Common myeloid progenitor, CD34-positive (primary cell): ENCODE measurements at regions not wholly inside any gene's neighbourhood (a gene's known extent, or its start where the extent isn't known, plus 50 kb on each side); places are given as distances from the start of the nearest gene placed in this dataset.

Experiments
- CTCF ChIA-PET: fragments of 350-600 bp; sonication (Branson Sonifier 250); formaldehyde crosslinking; loops from one replicate; lab custom pipeline; 2021; ENCODE audit warnings: antibody characterized with exemption; lab: Charles Lee
- POLR2A ChIA-PET: fragments of 350-600 bp; sonication (Branson Sonifier 250); formaldehyde crosslinking; loops from one replicate; lab custom pipeline; 2021; ENCODE audit warnings: antibody characterized with exemption; lab: Charles Lee
- DNase-seq, 3 donors: peaks; one replicate each; pipeline versions ENCODE4 v3.0.0 to v3.0.0-alpha.2; 2013
- H3K27ac ChIP-seq, 2 experiments: 1 replicate in 1 of 2; 2 replicates in 1 of 2; pipeline ENCODE4 v1.7.0; 2013; ENCODE audit warnings: inconsistent platforms in 2 of 2, low read length in 2 of 2, mild to moderate bottlenecking in 2 of 2, low read depth in 1 of 2, moderate library complexity in 1 of 2; ENCODE audit not compliant: severe bottlenecking in 2 of 2, insufficient read depth in 1 of 2, poor library complexity in 1 of 2
- H3K27me3 ChIP-seq, 5 experiments: replicated peaks in 2 of 5; 1 replicate in 3 of 5; 2 replicates in 2 of 5; pipeline versions ENCODE4 v1.6.1 to v1.7.0; 2013; ENCODE audit warnings: low read length in 4 of 5, mild to moderate bottlenecking in 2 of 5, moderate library complexity in 2 of 5, inconsistent platforms in 1 of 5; ENCODE audit not compliant: insufficient read depth in 5 of 5, control insufficient read depth in 4 of 5
- H3K36me3 ChIP-seq, 4 experiments: 1 replicate in 2 of 4; 2 replicates in 2 of 4; pipeline versions ENCODE4 v1.6.1 to v1.7.0; 2013; ENCODE audit warnings: low read length in 3 of 4, control low read depth in 1 of 4, mild to moderate bottlenecking in 1 of 4; ENCODE audit not compliant: control insufficient read depth in 4 of 4, insufficient read depth in 4 of 4
- H3K4me1 ChIP-seq, 4 experiments: 1 replicate in 3 of 4; 2 replicates in 1 of 4; pipeline versions ENCODE4 v1.6.1 to v1.7.1; 2013; ENCODE audit warnings: low read length in 3 of 4, mild to moderate bottlenecking in 3 of 4, control low read depth in 1 of 4, inconsistent platforms in 1 of 4, moderate library complexity in 1 of 4; ENCODE audit not compliant: control insufficient read depth in 4 of 4, insufficient read depth in 4 of 4; ENCODE audit errors: control extremely low read depth in 1 of 4
- H3K4me3 ChIP-seq, 7 experiments: 1 replicate in 4 of 7; 2 replicates in 3 of 7; pipeline versions ENCODE4 v1.5.1 to v1.7.0; 2013; ENCODE audit warnings: mild to moderate bottlenecking in 7 of 7, low read length in 6 of 7, moderate library complexity in 6 of 7, inconsistent platforms in 2 of 7, low read depth in 2 of 7, control low read depth in 1 of 7; ENCODE audit not compliant: insufficient read depth in 4 of 7, control insufficient read depth in 1 of 7; ENCODE audit errors: extremely low read depth in 1 of 7
- H3K9me3 ChIP-seq, 5 experiments: 1 replicate in 4 of 5; 2 replicates in 1 of 5; pipeline versions ENCODE4 v1.6.1 to v1.7.1; 2013; ENCODE audit warnings: low read length in 4 of 5, mild to moderate bottlenecking in 2 of 5, inconsistent platforms in 1 of 5, low read depth in 1 of 5, moderate library complexity in 1 of 5; ENCODE audit not compliant: control insufficient read depth in 4 of 5, insufficient read depth in 2 of 5; ENCODE audit errors: control extremely low read depth in 1 of 5
- WGBS: methylation state at CpG from one replicate; pipeline ENCODE4 v1.1.5; 2013; ENCODE audit not compliant: insufficient coverage; 5-methylcytosine and 5-hydroxymethylcytosine counted together

GRCh38 chr12:91662021-91662420 lies 479.4 kb upstream of the DCN start:
- 100% methylated on average over 1 of the region's 1 CpG for WGBS
- no peaks in the 10 kb centered on the region for H3K27me3 ChIP-seq
- no peaks in the 10 kb centered on the region for H3K9me3 ChIP-seq
- no peak for DNase-seq
- CTCF ChIA-PET = interaction anchor here (1.0 kb wide), 1 partner anchor 15 kb away, joined by 3 read pairs; no protein-coding TSS in a partner anchor
- no peaks in the 10 kb centered on the region for H3K4me1 ChIP-seq
- no peak overlapping the region for H3K27ac ChIP-seq
- H3K4me3 ChIP-seq = no peak overlapping the region
- POLR2A ChIA-PET = no interaction called here
- H3K36me3 ChIP-seq = no peaks in the 10 kb centered on the region

DNA sequence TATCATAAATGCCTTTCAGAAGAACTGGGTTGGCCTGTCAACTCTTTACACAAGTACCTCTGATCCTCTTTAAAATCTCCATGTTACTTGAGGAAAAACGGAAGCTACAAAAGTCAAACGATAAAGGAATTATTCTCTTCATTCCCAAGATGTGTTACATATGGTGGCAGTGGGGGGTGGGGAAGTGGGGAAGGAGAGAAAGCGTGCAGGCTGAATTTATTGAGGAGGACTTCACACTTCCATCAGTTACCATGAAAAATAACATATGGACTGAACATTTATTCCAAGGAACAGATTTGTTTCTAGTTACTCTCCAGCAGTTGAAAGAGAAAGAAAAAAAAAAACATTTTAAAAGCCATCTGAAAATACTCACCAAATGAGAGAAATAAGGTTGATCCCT lies 474.4 kb upstream of the DCN start:
- POLR2A ChIA-PET = no interaction called here
- no CpG with 5 or more reads among the region's 3 CpGs for WGBS
- CTCF ChIA-PET = no interaction called here

GRCh38 chr12:91655966-91656365 lies 473.3 kb upstream of the DCN start:
- no peaks in the 10 kb centered on the region for H3K27me3 ChIP-seq
- H3K36me3 ChIP-seq = no peaks in the 10 kb centered on the region
- H3K4me3 ChIP-seq = no peak overlapping the region
- no peaks in the 10 kb centered on the region for H3K9me3 ChIP-seq
- CTCF ChIA-PET = no interaction called here
- POLR2A ChIA-PET = no interaction called here
- no peaks in the 10 kb centered on the region for H3K4me1 ChIP-seq
- H3K27ac ChIP-seq = no peak overlapping the region
- WGBS = 100% methylated on average over 1 of the region's 3 CpGs
- DNase-seq = no peak

More for the DNA sequence above, 474.4 kb upstream of the DCN start:
- no peak for DNase-seq
- Histone ChIP-seq H3K9me3 (no peaks in the 10 kb centered on the region), H3K4me3 (no peak overlapping the region), H3K36me3 (no peaks in the 10 kb centered on the region), H3K27me3 (no peaks in the 10 kb centered on the region), H3K27ac (no peak overlapping the region), H3K4me1 (no peaks in the 10 kb centered on the region)

GRCh38 chr12:91654087-91654486 lies 471.5 kb upstream of the DCN start:
- CTCF ChIA-PET = interaction anchor here (0.6 kb wide), 1 partner anchor 49 kb away, joined by 3 read pairs; no protein-coding TSS in a partner anchor
- WGBS = no CpG with 5 or more reads among the region's 3 CpGs

GRCh38 chr12:91651728-91652127 lies 469.1 kb upstream of the DCN start:
- Histone ChIP-seq H3K27me3 (no peaks in the 10 kb centered on the region), H3K9me3 (peaks cover 0 to 1% (median 0%) of the 10 kb centered on the region in 5 experiments), H3K4me1 (no peaks in the 10 kb centered on the region), H3K36me3 (no peaks in the 10 kb centered on the region), H3K27ac (no peak overlapping the region), H3K4me3 (no peak overlapping the region)
- CTCF ChIA-PET = no interaction called here
- POLR2A ChIA-PET = no interaction called here
- no peak for DNase-seq

More at GRCh38 chr12:91654087-91654486, 471.5 kb upstream of the DCN start:
- no peak for DNase-seq
- Histone ChIP-seq H3K27me3 (no peaks in the 10 kb centered on the region), H3K4me1 (no peaks in the 10 kb centered on the region), H3K9me3 (no peaks in the 10 kb centered on the region), H3K4me3 (no peak overlapping the region), H3K36me3 (no peaks in the 10 kb centered on the region), H3K27ac (no peak overlapping the region)
- POLR2A ChIA-PET = no interaction called here

GRCh38 chr12:91643763-91644162 lies 461.1 kb upstream of the DCN start:
- peaks cover 0 to 1% (median 0%) of the 10 kb centered on the region in 5 experiments for H3K9me3 ChIP-seq
- POLR2A ChIA-PET = no interaction called here
- no peaks in the 10 kb centered on the region for H3K27me3 ChIP-seq
- WGBS = no CpG with 5 or more reads among the region's 2 CpGs
- DNase-seq = no peak
- no peak overlapping the region for H3K27ac ChIP-seq
- no peaks in the 10 kb centered on the region for H3K36me3 ChIP-seq
- CTCF ChIA-PET = no interaction called here
- H3K4me1 ChIP-seq = no peaks in the 10 kb centered on the region
- no peak overlapping the region for H3K4me3 ChIP-seq

- H3K27ac ChIP-seq = no peak overlapping the region
- no peaks in the 10 kb centered on the region for H3K9me3 ChIP-seq
- H3K27me3 ChIP-seq = no peaks in the 10 kb centered on the region
- CTCF ChIA-PET = interaction anchor here (0.7 kb wide), 1 partner anchor 171 kb away, joined by 3 read pairs; no protein-coding TSS in a partner anchor
- H3K4me3 ChIP-seq = no peak overlapping the region
- no peaks in the 10 kb centered on the region for H3K36me3 ChIP-seq
- WGBS = no CpG with 5 or more reads among the region's 2 CpGs
- no peak for DNase-seq
- POLR2A ChIA-PET = no interaction called here
- H3K4me1 ChIP-seq = no peaks in the 10 kb centered on the region
Measured at GRCh38 chr12:91640021-91640420, 457.4 kb upstream of the DCN start.
